Activated T-helper 1 cell treated with anti-CD3 and anti-CD28 coated beads, Interleukin-12 subunit alpha, Interleukin-12 subunit beta, Interleukin-2, Interleukin-4 antibody, amounts not matched to agents 30 ng/mL and 10 ng/mL and 1 ng/mL, durations not matched to agents 14 hours and 24 hours and 36 hours (primary cell): ENCODE measurements at regions not wholly inside any gene's neighbourhood (a gene's known extent, or its start where the extent isn't known, plus 50 kb on each side); places are given as distances from the start of the nearest gene placed in this dataset.

ENCODE experiments used
- DNase-seq: peaks from one replicate; pipeline ENCODE4 v3.0.0; 2021; ENCODE audit warnings: low spot score
- H3K27ac Mint-ChIP-seq: one replicate; pipeline ENCODE4 v1.8.0; 2021; ENCODE audit warnings: mild to moderate bottlenecking, mixed read lengths
- H3K27me3 Mint-ChIP-seq: one replicate; pipeline ENCODE4 v1.8.0; 2022; ENCODE audit warnings: mild to moderate bottlenecking, moderate library complexity, mixed read lengths; ENCODE audit not compliant: insufficient read depth
- H3K36me3 Mint-ChIP-seq: one replicate; pipeline ENCODE4 v1.8.0; 2021; ENCODE audit warnings: low read depth, mixed read lengths
- H3K4me1 Mint-ChIP-seq: one replicate; pipeline ENCODE4 v1.8.0; 2021; ENCODE audit warnings: low read depth, mixed read lengths
- H3K4me3 Mint-ChIP-seq: one replicate; pipeline ENCODE4 v1.8.0; 2021; ENCODE audit warnings: mild to moderate bottlenecking, moderate library complexity, mixed read lengths
- H3K9me3 Mint-ChIP-seq: one replicate; pipeline ENCODE4 v1.8.0; 2021; ENCODE audit warnings: mixed read lengths
- intact Hi-C: fragments of 100-400 bp; cut with micrococcal nuclease; formaldehyde crosslinking; loops from one replicate; pipeline ENCODE4 v1.15.1; 2024

DNA sequence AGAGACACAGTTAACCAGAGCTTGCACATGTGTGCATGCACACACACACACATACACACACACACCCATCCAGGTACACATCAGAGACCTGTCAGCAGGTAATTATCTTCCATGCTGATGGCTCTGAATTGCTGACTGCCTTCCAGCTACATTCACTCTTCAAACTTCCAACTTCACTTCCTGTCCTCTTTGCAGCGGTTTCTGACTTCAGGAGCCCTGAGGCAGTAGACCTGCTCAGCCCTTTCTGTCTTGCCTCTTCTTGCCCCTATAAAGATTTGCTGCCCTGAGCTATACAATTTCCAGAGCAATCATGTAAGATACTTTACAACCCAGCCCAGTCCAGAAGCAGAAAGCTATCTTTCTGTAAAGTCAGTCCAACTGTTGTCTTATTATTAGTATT, 310.2 kb downstream of the FGFR2 start:
- Mint-ChIP-seq H3K9me3 (no peaks in the 10 kb centered on the region), H3K27ac (no peak overlapping the region), H3K4me1 (no peaks in the 10 kb centered on the region), H3K4me3 (no peak overlapping the region), H3K36me3 (no peaks in the 10 kb centered on the region), H3K27me3 (peaks cover 2% of the 10 kb centered on the region)
- DNase-seq, result no peak
- intact Hi-C loops, result no loop called here

GRCh38 chr10:121288864-121289661, 309.2 kb downstream of the FGFR2 start:
- H3K4me1 Mint-ChIP-seq, result no peaks in the 10 kb centered on the region
- intact Hi-C loops, result no loop called here
- no peak overlapping the region for H3K4me3 Mint-ChIP-seq
- no peaks in the 10 kb centered on the region for H3K9me3 Mint-ChIP-seq
- H3K27ac Mint-ChIP-seq, result no peak overlapping the region
- H3K36me3 Mint-ChIP-seq, result no peaks in the 10 kb centered on the region
- DNase-seq, result no peak
- peaks cover 2% of the 10 kb centered on the region for H3K27me3 Mint-ChIP-seq

GRCh38 chr10:121289800-121290199, 308.4 kb downstream of the FGFR2 start:
- intact Hi-C loops, result no loop called here
- no peaks in the 10 kb centered on the region for H3K36me3 Mint-ChIP-seq
- H3K4me1 Mint-ChIP-seq, result no peaks in the 10 kb centered on the region
- no peak for DNase-seq
- H3K27me3 Mint-ChIP-seq, result peaks cover 2% of the 10 kb centered on the region
- no peak overlapping the region for H3K27ac Mint-ChIP-seq
- no peaks in the 10 kb centered on the region for H3K9me3 Mint-ChIP-seq
- H3K4me3 Mint-ChIP-seq, result no peak overlapping the region

GRCh38 chr10:121290674-121291073, 307.6 kb downstream of the FGFR2 start:
- H3K27ac Mint-ChIP-seq, result no peak overlapping the region
- DNase-seq, result no peak
- intact Hi-C loops, result no loop called here
- no peaks in the 10 kb centered on the region for H3K4me1 Mint-ChIP-seq
- no peak overlapping the region for H3K4me3 Mint-ChIP-seq
- peaks cover 2% of the 10 kb centered on the region for H3K27me3 Mint-ChIP-seq
- H3K9me3 Mint-ChIP-seq, result no peaks in the 10 kb centered on the region
- no peaks in the 10 kb centered on the region for H3K36me3 Mint-ChIP-seq

GRCh38 chr10:121291376-121291775, 306.9 kb downstream of the FGFR2 start:
- H3K4me1 Mint-ChIP-seq, result no peaks in the 10 kb centered on the region
- intact Hi-C loops, result no loop called here
- H3K4me3 Mint-ChIP-seq, result no peak overlapping the region
- H3K36me3 Mint-ChIP-seq, result no peaks in the 10 kb centered on the region
- H3K9me3 Mint-ChIP-seq, result no peaks in the 10 kb centered on the region
- no peak for DNase-seq
- peaks cover 2% of the 10 kb centered on the region for H3K27me3 Mint-ChIP-seq
- H3K27ac Mint-ChIP-seq, result no peak overlapping the region

GRCh38 chr10:121291823-121292222, 306.4 kb downstream of the FGFR2 start:
- Mint-ChIP-seq H3K4me3 (no peak overlapping the region), H3K36me3 (no peaks in the 10 kb centered on the region), H3K9me3 (no peaks in the 10 kb centered on the region), H3K4me1 (no peaks in the 10 kb centered on the region), H3K27ac (no peak overlapping the region), H3K27me3 (peaks cover 2% of the 10 kb centered on the region)
- intact Hi-C loops, result no loop called here
- DNase-seq, result no peak

- Mint-ChIP-seq H3K27ac (no peak overlapping the region), H3K9me3 (no peaks in the 10 kb centered on the region), H3K36me3 (no peaks in the 10 kb centered on the region), H3K27me3 (peaks cover 2% of the 10 kb centered on the region), H3K4me1 (no peaks in the 10 kb centered on the region), H3K4me3 (no peak overlapping the region)
- intact Hi-C loops, result no loop called here
- DNase-seq, result no peak
Observed at GRCh38 chr10:121292321-121292720, 305.9 kb downstream of the FGFR2 start.

- no peak for DNase-seq
- H3K4me3 Mint-ChIP-seq, result no peak overlapping the region
- intact Hi-C loops, result no loop called here
Observed at GRCh38 chr10:121293110-121293509, 305.1 kb downstream of the FGFR2 start.

GRCh38 chr10:121294630-121295029, 303.6 kb downstream of the FGFR2 start:
- no peak for DNase-seq
- no peaks in the 10 kb centered on the region for H3K27me3 Mint-ChIP-seq
- H3K4me3 Mint-ChIP-seq, result no peak overlapping the region
- H3K27ac Mint-ChIP-seq, result no peak overlapping the region
- H3K36me3 Mint-ChIP-seq, result no peaks in the 10 kb centered on the region
- intact Hi-C loops, result no loop called here
- H3K4me1 Mint-ChIP-seq, result no peaks in the 10 kb centered on the region
- H3K9me3 Mint-ChIP-seq, result no peaks in the 10 kb centered on the region

More at GRCh38 chr10:121293110-121293509, 305.1 kb downstream of the FGFR2 start:
- Mint-ChIP-seq H3K36me3 (no peaks in the 10 kb centered on the region), H3K4me1 (no peaks in the 10 kb centered on the region), H3K9me3 (no peaks in the 10 kb centered on the region), H3K27ac (no peak overlapping the region), H3K27me3 (no peaks in the 10 kb centered on the region)

DNA sequence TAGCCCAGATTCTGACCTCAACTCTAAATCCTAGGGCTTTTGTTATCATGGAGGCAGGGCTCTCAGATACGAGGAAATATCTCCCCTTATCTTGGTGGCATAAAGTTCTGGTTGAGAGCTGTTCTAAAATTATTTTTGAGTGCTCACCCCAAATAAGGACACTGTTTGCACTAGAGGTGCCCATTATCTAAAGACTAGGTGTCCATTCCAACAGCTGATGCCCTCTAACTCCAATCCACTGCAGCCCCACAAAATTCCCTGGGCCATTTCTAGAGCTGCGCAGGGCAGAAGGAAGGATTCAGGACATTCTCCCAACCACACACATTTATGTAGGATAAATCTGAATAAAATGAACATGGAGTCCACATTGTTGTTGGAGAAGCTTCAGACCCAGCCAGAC, 301.9 kb downstream of the FGFR2 start:
- H3K27me3 Mint-ChIP-seq, result no peaks in the 10 kb centered on the region
- no peaks in the 10 kb centered on the region for H3K36me3 Mint-ChIP-seq
- no peak overlapping the region for H3K27ac Mint-ChIP-seq
- no peak for DNase-seq
- H3K9me3 Mint-ChIP-seq, result peaks cover 4% of the 10 kb centered on the region
- intact Hi-C loops, result no loop called here
- no peaks in the 10 kb centered on the region for H3K4me1 Mint-ChIP-seq
- H3K4me3 Mint-ChIP-seq, result no peak overlapping the region

GRCh38 chr10:121296881-121297585, 301.2 kb downstream of the FGFR2 start:
- intact Hi-C loops, result no loop called here
- H3K4me3 Mint-ChIP-seq, result no peak overlapping the region
- no peak overlapping the region for H3K27ac Mint-ChIP-seq
- no peaks in the 10 kb centered on the region for H3K27me3 Mint-ChIP-seq
- H3K36me3 Mint-ChIP-seq, result no peaks in the 10 kb centered on the region
- DNase-seq, result no peak
- no peaks in the 10 kb centered on the region for H3K4me1 Mint-ChIP-seq
- peaks cover 4% of the 10 kb centered on the region for H3K9me3 Mint-ChIP-seq

DNA sequence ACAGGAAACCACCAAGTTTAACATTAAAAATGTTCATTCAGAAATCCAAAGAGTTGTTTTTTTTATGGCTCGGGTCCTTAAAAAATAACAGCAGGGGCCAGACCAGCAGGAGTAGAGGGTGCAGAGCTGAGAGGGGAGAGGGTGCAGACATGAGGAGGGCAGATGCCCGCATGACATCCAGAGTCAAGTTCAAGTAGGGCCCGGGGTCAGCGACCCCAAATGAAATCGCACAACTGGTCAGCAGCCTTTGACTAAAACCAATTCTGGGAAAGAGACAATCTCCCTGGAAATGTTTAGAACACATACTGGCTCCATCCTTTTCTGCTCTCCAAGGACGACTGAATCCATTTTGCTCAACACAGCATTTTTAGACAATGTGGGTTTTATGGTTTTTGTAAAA, 297.5 kb downstream of the FGFR2 start:
- no peaks in the 10 kb centered on the region for H3K27me3 Mint-ChIP-seq

DNA sequence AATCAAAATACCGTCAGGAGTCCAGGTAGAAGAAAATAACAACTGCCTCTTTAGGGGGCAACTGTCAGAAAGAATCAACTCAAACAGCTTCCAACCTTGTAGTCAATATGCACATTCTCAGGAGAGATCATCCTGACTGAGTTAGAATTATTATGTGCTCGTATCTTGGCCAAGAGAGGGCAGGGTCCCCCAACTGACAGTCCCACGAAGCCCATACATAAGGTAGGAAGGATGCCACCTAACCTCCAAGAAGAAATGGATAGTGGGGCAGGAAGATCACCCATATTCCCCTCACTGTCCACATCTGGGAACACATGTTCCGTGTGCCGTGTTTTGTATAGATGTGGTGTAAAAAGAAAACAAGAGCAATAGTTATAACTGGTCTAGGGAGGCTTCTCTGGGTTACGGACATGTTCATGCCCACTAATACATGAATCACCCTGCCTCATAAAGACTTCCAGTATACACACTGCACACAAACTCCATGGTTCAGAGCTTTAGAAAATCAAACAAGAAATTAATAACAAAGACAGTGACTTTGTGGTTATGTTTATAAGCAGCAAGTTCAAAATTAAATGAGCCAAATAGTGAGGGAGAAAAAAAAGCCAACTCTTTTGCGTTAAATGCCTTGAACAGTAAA, 295.6 kb downstream of the FGFR2 start:
- intact Hi-C loops, result no loop called here
- DNase-seq, result no peak
- H3K9me3 Mint-ChIP-seq, result peaks cover 4% of the 10 kb centered on the region
- no peak overlapping the region for H3K4me3 Mint-ChIP-seq
- H3K27ac Mint-ChIP-seq, result no peak overlapping the region
- no peaks in the 10 kb centered on the region for H3K27me3 Mint-ChIP-seq
- H3K36me3 Mint-ChIP-seq, result no peaks in the 10 kb centered on the region
- H3K4me1 Mint-ChIP-seq, result no peaks in the 10 kb centered on the region

More for the DNA sequence above, 297.5 kb downstream of the FGFR2 start:
- Mint-ChIP-seq H3K36me3 (no peaks in the 10 kb centered on the region), H3K27ac (no peak overlapping the region), H3K4me1 (no peaks in the 10 kb centered on the region), H3K9me3 (peaks cover 4% of the 10 kb centered on the region), H3K4me3 (no peak overlapping the region)
- intact Hi-C loops, result no loop called here
- DNase-seq, result no peak
